Memory B cell (primary cell): ENCODE measurements at regions not wholly inside any gene's neighbourhood (a gene's known extent, or its start where the extent isn't known, plus 50 kb on each side); places are given as distances from the start of the nearest gene placed in this dataset.

Source experiments
- ATAC-seq: fragments of 150-1000 bp; cut with Tn5 transposase; 2 replicates; pipeline ENCODE4 v1.10.0; 2021; ENCODE audit warnings: low read depth, mild to moderate bottlenecking, moderate library complexity
- DNase-seq, 2 donors: peaks; one replicate each; pipeline ENCODE4 v3.0.0; 2022; ENCODE audit warnings: low spot score in 2 of 2
- H3K27ac Mint-ChIP-seq: one replicate; pipeline ENCODE4 v1.8.0; 2022; ENCODE audit warnings: mild to moderate bottlenecking, moderate library complexity, mixed read lengths
- H3K27me3 Mint-ChIP-seq: one replicate; pipeline ENCODE4 v1.8.0; 2022; ENCODE audit warnings: mixed read lengths
- H3K36me3 Mint-ChIP-seq: one replicate; pipeline ENCODE4 v1.8.0; 2022; ENCODE audit warnings: mild to moderate bottlenecking, mixed read lengths
- H3K4me1 Mint-ChIP-seq: one replicate; pipeline ENCODE4 v1.8.0; 2022; ENCODE audit warnings: mixed read lengths
- H3K4me3 Mint-ChIP-seq: one replicate; pipeline ENCODE4 v1.8.0; 2022; ENCODE audit warnings: mild to moderate bottlenecking, moderate library complexity, mixed read lengths
- H3K9me3 Mint-ChIP-seq: one replicate; pipeline ENCODE4 v1.8.0; 2022; ENCODE audit warnings: mixed read lengths

GRCh38 chr3:177992993-177993970, 543.0 kb upstream of the KCNMB2 start:
- Mint-ChIP-seq H3K4me3 (no peak overlapping the region), H3K4me1 (no peaks in the 10 kb centered on the region), H3K36me3 (no peaks in the 10 kb centered on the region), H3K9me3 (no peaks in the 10 kb centered on the region), H3K27me3 (peaks cover 1% of the 10 kb centered on the region), H3K27ac (no peak overlapping the region)
- ATAC-seq: no peak
- DNase-seq: no peak

DNA sequence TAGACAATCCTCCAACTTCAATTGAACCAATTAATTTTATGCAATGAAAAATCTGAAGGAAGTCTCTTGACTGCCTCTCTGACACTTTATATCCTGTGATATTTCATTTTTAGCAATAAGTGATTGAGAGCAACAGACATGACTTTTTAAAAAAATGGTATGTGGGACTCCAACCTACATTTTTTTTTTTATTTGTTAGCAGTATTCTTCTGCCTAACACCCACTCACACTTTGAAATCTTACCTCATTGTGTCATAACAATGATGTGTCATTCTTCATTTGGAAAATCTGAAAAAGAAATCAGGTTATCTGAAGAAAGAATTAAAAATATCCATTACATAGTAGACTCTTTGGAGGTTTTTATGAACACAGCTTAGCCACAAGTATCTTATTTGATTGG, 541.3 kb upstream of the KCNMB2 start:
- H3K27ac Mint-ChIP-seq: no peak overlapping the region
- no peak overlapping the region for H3K4me3 Mint-ChIP-seq
- no peak for ATAC-seq
- H3K4me1 Mint-ChIP-seq: no peaks in the 10 kb centered on the region
- H3K27me3 Mint-ChIP-seq: no peaks in the 10 kb centered on the region
- peaks cover 4% of the 10 kb centered on the region for H3K9me3 Mint-ChIP-seq
- peaks cover 3% of the 10 kb centered on the region for H3K36me3 Mint-ChIP-seq
- DNase-seq: no peak

DNA sequence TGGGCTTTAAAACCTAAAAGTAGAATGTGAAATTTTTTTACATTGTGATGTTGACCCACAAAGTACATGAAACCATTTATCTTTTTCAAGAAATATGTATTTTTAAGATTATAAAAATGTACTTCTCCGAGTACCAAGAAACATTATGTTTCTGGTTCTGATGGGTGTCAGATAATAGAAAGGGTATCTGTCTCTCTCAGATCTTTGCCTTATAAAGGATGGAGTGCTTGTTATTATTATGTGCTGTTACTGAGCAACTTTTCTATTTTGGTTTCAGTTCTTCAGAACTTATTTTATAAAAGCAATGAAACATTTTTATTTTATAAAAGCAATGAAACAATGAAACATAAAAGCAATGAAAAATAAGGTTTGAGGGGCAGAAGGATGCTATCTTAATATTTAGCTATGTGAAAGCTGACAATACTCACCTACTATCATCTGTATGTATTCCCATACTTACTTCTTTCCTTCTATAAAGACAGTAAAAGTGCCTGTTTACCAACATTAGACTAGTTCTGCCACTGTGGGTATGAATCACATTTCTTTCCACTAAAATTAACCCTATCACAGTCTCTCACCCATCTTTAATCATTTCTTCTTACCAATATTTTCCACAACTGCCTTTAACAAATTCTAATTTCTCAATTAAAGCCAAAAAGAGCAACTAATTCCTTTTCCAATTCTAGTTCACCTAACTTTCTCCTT, 540.7 kb upstream of the KCNMB2 start:
- no peak overlapping the region for H3K27ac Mint-ChIP-seq
- ATAC-seq (no peak), DNase-seq (no peak)
- H3K27me3 Mint-ChIP-seq: no peaks in the 10 kb centered on the region
- H3K36me3 Mint-ChIP-seq: peaks cover 3% of the 10 kb centered on the region
- H3K4me3 Mint-ChIP-seq: no peak overlapping the region
- no peaks in the 10 kb centered on the region for H3K4me1 Mint-ChIP-seq
- peaks cover 4% of the 10 kb centered on the region for H3K9me3 Mint-ChIP-seq

GRCh38 chr3:178001670-178002101, 534.5 kb upstream of the KCNMB2 start:
- Mint-ChIP-seq H3K27me3 (no peaks in the 10 kb centered on the region), H3K9me3 (peaks cover 6% of the 10 kb centered on the region), H3K4me3 (no peak overlapping the region), H3K4me1 (peaks cover 9% of the 10 kb centered on the region), H3K27ac (no peak overlapping the region), H3K36me3 (peaks cover 3% of the 10 kb centered on the region)
- no peak for DNase-seq
- ATAC-seq: no peak

- DNase-seq (no peak), ATAC-seq (no peak)
- no peak overlapping the region for H3K27ac Mint-ChIP-seq
- H3K4me3 Mint-ChIP-seq: no peak overlapping the region
- H3K27me3 Mint-ChIP-seq: no peaks in the 10 kb centered on the region
- H3K4me1 Mint-ChIP-seq: peaks cover 9% of the 10 kb centered on the region
- H3K9me3 Mint-ChIP-seq: peaks cover 6% of the 10 kb centered on the region
- peaks cover 3% of the 10 kb centered on the region for H3K36me3 Mint-ChIP-seq
These were observed 534.1 kb upstream of the KCNMB2 start for GRCh38 chr3:178002113-178002512.

DNA sequence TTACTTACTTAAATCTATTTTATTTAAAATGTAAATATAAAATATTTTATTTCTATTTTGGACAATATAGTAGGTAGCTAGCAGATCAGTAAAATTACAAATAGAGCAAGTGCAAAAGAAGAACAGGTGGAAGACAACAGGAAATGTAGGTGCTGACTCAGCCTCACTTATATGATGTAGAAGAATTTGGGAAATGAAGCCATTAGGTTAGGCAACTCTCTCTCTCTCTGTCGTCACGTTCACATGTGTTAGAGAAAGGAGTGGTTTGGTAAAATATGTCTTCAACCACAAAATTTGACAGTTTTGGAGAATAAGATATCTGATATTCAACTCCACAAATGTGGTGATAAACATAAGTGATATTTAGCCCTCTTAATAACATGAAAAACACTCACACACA, 532.5 kb upstream of the KCNMB2 start:
- ATAC-seq (no peak), DNase-seq (no peak)
- peaks cover 6% of the 10 kb centered on the region for H3K9me3 Mint-ChIP-seq
- no peak overlapping the region for H3K4me3 Mint-ChIP-seq
- no peaks in the 10 kb centered on the region for H3K27me3 Mint-ChIP-seq
- no peak overlapping the region for H3K27ac Mint-ChIP-seq
- peaks cover 9% of the 10 kb centered on the region for H3K4me1 Mint-ChIP-seq
- peaks cover 3% of the 10 kb centered on the region for H3K36me3 Mint-ChIP-seq

DNA sequence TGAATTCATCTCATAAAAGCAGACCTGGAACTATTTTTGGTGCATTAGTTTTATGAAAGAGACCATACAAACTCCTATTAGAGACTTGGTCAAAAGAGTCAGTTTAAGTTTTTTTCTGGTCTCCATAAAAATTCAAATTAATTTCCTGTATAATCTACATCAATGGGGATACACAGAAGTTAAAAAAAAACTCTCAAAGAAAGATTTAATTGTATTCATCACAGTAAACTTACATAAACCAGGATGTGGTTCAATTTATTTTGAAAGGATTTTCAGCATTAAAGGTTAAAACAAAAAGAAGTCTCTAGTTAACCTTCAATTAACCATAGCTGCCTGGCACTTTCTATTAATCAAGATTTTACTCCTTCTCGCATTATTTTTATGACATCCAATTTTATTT, 530.3 kb upstream of the KCNMB2 start:
- no peak for ATAC-seq
- Mint-ChIP-seq H3K9me3 (peaks cover 2% of the 10 kb centered on the region), H3K4me3 (no peak overlapping the region), H3K27me3 (no peaks in the 10 kb centered on the region), H3K27ac (no peak overlapping the region), H3K36me3 (no peaks in the 10 kb centered on the region), H3K4me1 (peaks cover 12% of the 10 kb centered on the region)
- DNase-seq: no peak

GRCh38 chr3:178010306-178010705, 525.9 kb upstream of the KCNMB2 start:
- Mint-ChIP-seq H3K4me1 (peaks cover 3% of the 10 kb centered on the region), H3K36me3 (no peaks in the 10 kb centered on the region), H3K4me3 (no peak overlapping the region), H3K27ac (no peak overlapping the region), H3K9me3 (no peaks in the 10 kb centered on the region), H3K27me3 (no peaks in the 10 kb centered on the region)
- ATAC-seq: no peak
- no peak for DNase-seq

DNA sequence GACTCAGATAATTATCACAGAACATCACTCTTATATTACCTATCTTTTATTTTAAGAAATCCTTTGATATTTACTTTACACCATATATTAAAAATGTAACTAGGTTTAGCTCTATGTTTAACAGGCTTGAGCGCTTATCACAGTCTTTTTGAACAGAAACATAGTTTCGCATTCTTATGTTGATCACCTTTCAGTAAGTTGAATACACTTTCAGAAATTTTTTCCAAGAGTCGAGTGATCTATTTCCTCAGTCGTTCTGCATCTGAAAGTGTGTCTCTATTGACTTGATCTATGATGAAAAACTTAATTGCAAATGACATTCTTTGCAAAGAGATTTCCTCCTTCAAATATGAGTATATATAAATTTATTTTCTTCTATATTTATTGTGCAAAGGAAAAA, 516.6 kb upstream of the KCNMB2 start:
- ATAC-seq (no peak), DNase-seq (no peak)
- Mint-ChIP-seq H3K4me3 (no peak overlapping the region), H3K27me3 (peaks cover 1% of the 10 kb centered on the region), H3K4me1 (no peaks in the 10 kb centered on the region), H3K36me3 (no peaks in the 10 kb centered on the region), H3K9me3 (no peaks in the 10 kb centered on the region), H3K27ac (no peak overlapping the region)

DNA sequence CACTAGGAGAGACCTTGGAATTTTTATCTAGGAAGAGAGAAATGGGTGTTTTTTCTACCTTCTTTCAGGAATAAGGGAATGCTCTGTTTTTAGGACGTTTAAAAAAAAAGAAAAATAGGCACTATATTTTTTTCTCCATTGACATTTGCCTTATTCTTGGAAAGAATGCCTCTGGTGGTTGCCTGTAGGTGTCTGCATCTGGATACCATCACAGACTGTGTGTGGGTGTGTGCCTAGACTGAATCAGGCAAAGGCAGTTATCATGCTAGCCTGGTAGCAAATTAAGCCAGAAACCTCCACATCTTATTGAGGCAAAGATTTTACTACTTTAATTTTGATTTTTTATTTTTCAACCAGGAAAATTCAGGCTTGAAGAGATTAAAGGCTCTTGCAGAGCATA, 513.6 kb upstream of the KCNMB2 start:
- Mint-ChIP-seq H3K36me3 (no peaks in the 10 kb centered on the region), H3K27me3 (peaks cover 1% of the 10 kb centered on the region), H3K9me3 (no peaks in the 10 kb centered on the region), H3K27ac (no peak overlapping the region), H3K4me3 (no peak overlapping the region), H3K4me1 (no peaks in the 10 kb centered on the region)
- DNase-seq (no peak), ATAC-seq (no peak)

DNA sequence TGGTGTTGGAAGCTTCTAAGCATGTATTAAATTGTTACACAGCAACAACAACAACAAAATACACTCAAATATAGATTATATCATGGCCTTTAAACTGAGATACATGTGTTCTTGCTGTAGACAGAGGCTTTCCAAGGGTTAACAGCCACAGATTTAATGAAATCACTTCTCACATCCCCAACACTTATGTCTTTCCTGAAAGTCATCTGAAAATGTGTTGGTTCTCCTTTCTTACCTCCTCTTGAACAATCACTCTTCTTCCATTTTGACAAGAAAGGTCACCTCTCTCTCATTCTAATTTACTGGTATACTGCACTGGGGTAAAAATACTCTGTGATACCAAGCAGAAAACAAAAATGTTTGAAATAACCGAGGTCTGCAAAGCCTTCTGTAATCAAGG, 507.3 kb upstream of the KCNMB2 start:
- H3K27me3 Mint-ChIP-seq: peaks cover 3% of the 10 kb centered on the region
- no peak for ATAC-seq
- DNase-seq: no peak
- no peak overlapping the region for H3K27ac Mint-ChIP-seq
- no peaks in the 10 kb centered on the region for H3K9me3 Mint-ChIP-seq
- no peaks in the 10 kb centered on the region for H3K4me1 Mint-ChIP-seq
- H3K4me3 Mint-ChIP-seq: no peak overlapping the region
- H3K36me3 Mint-ChIP-seq: no peaks in the 10 kb centered on the region

DNA sequence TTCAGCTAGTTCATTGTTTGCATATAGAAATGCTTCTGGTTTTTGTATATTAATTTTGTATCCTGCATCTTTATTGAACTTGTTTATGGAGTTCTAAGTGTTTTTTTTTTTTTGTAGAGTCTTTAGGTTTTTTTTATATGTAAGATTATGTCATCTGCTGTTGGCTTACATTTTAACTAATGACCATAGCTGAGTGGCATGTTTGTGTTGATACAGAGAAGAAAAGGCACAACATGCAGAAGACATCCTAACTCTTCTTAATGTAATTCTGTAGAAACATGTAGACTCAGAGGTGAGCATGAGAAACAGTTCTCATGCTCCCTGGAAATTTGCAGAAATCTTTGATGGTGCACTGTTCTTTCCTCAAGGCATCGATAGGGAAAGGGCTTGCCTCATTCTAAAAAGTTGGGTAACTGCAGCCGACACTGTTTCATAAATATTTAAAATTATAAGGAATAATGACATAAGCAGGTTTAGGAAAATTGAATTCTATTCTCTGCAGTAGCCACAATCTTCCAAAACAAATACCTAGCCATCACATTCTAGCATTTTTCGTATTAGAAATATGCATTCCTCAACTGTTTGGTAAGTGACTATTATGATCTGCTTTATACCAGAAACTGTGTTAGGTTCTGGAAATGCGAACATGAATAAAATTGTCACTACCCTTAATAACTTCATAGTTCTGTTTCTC, 499.6 kb upstream of the KCNMB2 start:
- Mint-ChIP-seq H3K27ac (no peak overlapping the region), H3K4me3 (no peak overlapping the region), H3K36me3 (no peaks in the 10 kb centered on the region), H3K9me3 (peaks cover 1% of the 10 kb centered on the region), H3K4me1 (no peaks in the 10 kb centered on the region), H3K27me3 (peaks cover 11% of the 10 kb centered on the region)
- no peak for ATAC-seq
- DNase-seq: no peak

GRCh38 chr3:178041931-178042330, 494.3 kb upstream of the KCNMB2 start:
- DNase-seq (no peak), ATAC-seq (no peak)
- Mint-ChIP-seq H3K9me3 (peaks cover 1% of the 10 kb centered on the region), H3K4me1 (no peaks in the 10 kb centered on the region), H3K4me3 (no peak overlapping the region), H3K27ac (no peak overlapping the region), H3K36me3 (no peaks in the 10 kb centered on the region), H3K27me3 (peaks cover 4% of the 10 kb centered on the region)

DNA sequence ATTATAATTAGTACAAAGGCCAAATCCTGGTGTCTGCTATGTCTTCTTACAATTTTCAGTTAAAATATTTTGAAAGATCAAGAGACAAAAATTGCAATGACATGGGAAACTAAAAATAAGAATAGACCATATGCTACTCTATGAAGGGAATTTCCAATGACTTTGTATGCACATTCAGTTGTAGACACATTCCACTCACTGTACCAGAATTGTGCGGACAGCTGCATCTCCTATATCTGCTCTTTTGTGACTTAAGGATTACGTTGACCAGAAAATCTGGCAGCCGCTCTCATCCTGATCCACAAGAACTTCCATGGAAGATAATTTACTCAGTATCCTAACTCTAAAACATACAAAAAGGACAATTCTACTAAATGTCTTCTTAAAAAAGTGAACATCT, 493.9 kb upstream of the KCNMB2 start:
- H3K4me3 Mint-ChIP-seq: no peak overlapping the region
- H3K27me3 Mint-ChIP-seq: peaks cover 4% of the 10 kb centered on the region
- no peaks in the 10 kb centered on the region for H3K36me3 Mint-ChIP-seq
- ATAC-seq (no peak), DNase-seq (no peak)
- H3K27ac Mint-ChIP-seq: no peak overlapping the region
- H3K4me1 Mint-ChIP-seq: no peaks in the 10 kb centered on the region
- H3K9me3 Mint-ChIP-seq: peaks cover 1% of the 10 kb centered on the region
